Coronary artery (tissue), 2 donors: ENCODE measurements at regions not wholly inside any gene's neighbourhood (a gene's known extent, or its start where the extent isn't known, plus 50 kb on each side); places are given as distances from the start of the nearest gene placed in this dataset.

Source experiments
- DNase-seq: peaks from one replicate; pipeline ENCODE4 v3.0.0-alpha.2; 2017; ENCODE audit warnings: low spot score
- H3K27ac ChIP-seq, 2 donors: fragments of 200-600 bp; sonication (generic); one replicate each; pipeline ENCODE4 v1.5.1; 2016 to 2019
- H3K4me3 ChIP-seq: fragments of 200-600 bp; sonication (generic); 2 replicates; pipeline ENCODE4 v1.5.1; 2016; ENCODE audit warnings: mild to moderate bottlenecking, moderate library complexity
- TF ChIP-seq, protein P1 (sequence below): fragments of 200-600 bp; sonication (generic); IDR thresholded peaks from one replicate; pipeline ENCODE4 v1.5.1; 2019; ENCODE audit warnings: antibody characterized with exemption

DNA sequence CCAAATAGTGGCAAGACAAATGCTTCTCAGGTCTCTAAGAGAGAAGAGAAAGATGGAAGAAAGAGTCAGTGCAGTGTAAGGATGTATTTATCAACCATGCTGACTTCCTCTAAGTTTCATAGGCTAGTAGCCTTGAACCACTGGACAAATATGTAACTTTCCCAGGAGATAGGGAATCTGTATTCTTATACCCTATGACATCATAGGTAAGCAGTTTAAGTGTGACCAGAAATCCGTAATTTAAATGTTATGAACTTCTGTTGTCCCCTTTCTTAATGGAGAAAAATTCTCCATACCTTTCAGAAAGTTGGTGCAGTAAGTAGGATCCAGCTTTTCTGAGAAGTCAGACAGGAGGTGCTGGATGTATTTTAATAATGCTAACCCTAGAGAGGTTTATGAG is 256.2 kb downstream of the LNPK start:
- no peak overlapping the region for H3K27ac ChIP-seq
- DNase-seq = no peak
- TF ChIP-seq, protein P1, sequence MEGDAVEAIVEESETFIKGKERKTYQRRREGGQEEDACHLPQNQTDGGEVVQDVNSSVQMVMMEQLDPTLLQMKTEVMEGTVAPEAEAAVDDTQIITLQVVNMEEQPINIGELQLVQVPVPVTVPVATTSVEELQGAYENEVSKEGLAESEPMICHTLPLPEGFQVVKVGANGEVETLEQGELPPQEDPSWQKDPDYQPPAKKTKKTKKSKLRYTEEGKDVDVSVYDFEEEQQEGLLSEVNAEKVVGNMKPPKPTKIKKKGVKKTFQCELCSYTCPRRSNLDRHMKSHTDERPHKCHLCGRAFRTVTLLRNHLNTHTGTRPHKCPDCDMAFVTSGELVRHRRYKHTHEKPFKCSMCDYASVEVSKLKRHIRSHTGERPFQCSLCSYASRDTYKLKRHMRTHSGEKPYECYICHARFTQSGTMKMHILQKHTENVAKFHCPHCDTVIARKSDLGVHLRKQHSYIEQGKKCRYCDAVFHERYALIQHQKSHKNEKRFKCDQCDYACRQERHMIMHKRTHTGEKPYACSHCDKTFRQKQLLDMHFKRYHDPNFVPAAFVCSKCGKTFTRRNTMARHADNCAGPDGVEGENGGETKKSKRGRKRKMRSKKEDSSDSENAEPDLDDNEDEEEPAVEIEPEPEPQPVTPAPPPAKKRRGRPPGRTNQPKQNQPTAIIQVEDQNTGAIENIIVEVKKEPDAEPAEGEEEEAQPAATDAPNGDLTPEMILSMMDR = no peak
- no peak overlapping the region for H3K4me3 ChIP-seq

DNA sequence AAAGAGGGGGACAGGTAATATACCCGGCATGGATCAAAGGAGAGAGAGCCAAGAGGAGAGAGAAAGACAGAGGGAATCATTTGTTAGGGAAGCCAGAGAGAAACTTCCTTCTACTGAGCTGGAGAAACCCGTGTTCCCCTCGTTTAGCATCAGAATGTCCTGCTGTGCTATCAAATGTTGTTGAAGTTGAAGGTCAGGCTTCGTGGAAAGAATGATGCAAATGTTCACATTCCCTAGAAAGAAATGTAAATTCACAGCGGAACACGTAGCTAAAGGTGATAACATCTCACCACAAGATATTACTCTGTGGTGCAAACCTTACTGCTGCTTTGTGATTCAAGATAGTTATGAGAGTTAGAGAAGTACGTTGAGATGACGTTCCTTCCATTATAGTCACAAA is 258.1 kb downstream of the LNPK start:
- TF ChIP-seq, protein P1 = no peak
- Histone ChIP-seq H3K27ac (no peak overlapping the region), H3K4me3 (no peak overlapping the region)
- DNase-seq = no peak

DNA sequence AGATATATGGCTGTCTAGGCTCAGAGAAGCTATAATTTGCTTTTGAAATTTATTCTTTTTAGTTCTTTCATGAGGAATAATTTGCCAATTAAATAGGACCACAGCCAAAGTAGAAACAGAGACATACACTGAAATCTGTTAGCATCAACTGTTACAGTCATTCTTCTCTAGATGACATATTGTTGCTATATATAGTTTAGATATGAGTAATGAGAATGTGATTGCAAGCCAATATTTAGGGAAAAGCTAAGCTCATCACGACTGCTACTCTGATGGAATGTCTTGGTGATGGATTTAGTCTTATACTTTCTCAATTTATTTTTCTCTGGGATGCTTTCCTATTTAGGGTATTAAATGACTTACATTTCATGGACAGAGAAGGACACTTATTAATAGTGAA is 259.1 kb downstream of the LNPK start:
- DNase-seq = no peak
- TF ChIP-seq, protein P1 = no peak
- Histone ChIP-seq H3K27ac (no peak overlapping the region), H3K4me3 (no peak overlapping the region)

DNA sequence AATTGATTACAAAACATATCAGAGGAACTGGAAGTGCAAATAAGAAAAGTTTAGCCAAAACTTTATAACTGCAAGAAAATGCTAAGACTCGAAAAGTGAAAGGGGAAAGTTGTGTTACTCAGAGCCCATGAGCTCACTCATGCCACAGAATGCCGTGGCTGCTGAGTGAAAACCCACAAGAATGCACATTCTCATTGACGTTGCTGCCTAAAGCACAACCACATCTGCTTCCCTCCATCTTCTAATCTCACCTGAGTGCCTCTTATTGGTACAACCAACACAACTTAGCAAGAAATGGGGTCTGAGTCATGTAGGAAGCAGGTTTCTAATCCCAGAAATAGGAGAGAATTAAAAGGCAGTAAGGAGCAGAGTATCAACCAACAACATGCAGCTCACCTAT is 259.7 kb downstream of the LNPK start:
- Histone ChIP-seq H3K4me3 (no peak overlapping the region), H3K27ac (no peak overlapping the region)
- TF ChIP-seq, protein P1 = no peak
- no peak for DNase-seq

DNA sequence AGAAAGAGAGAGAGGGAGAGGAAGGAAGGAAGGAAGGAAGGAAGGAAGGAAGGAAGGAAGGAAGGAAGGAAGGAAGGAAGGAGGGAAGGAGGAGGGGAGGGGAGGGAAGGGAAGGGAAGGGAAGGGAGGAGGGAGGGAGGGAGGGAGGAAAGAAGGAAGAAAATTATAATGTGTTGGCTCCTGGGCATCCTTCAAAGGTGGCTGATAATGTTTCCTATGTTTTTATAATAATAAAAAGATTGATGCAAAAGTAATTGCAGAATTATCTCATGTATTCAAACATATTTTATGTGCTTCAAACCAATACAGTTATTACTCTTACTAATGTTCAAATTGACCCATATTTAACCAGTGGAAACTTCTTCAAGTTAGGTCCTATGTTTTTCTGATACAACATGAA is 260.9 kb downstream of the LNPK start:
- H3K4me3 ChIP-seq = no peak overlapping the region
- H3K27ac ChIP-seq = no peak overlapping the region
- no peak for DNase-seq
- TF ChIP-seq, protein P1 = no peak

DNA sequence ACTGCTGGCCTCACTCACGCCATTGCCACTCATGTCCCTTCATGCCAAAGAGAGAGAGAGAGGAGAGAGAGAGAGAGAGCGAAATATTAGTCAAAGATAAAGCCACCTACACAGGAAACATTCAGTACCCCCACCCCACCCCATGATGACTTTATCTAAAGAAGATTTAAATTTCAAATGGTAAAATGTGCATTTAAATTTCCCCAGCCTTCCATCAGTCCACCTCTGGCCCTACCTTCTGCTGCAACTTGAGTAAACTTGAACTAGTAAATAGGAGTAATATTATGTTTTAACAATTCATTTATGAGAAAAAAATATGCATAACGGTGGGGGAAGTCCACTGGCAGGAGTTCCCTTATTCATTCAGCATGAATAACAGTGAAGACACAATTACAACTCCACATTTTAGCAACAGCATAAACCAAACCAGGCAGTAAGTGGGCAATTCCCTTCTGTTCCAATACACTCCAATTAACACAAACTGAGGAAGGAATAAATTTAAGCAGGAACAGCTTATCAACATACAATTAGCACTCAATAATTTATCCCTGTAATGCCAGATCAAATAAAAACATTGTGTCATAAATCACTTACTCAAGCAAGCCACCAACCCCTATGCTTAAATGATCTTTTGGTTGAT is 264.2 kb downstream of the LNPK start:
- TF ChIP-seq, protein P1 = no peak
- Histone ChIP-seq H3K27ac (no peak overlapping the region), H3K4me3 (no peak overlapping the region)
- DNase-seq = no peak

DNA sequence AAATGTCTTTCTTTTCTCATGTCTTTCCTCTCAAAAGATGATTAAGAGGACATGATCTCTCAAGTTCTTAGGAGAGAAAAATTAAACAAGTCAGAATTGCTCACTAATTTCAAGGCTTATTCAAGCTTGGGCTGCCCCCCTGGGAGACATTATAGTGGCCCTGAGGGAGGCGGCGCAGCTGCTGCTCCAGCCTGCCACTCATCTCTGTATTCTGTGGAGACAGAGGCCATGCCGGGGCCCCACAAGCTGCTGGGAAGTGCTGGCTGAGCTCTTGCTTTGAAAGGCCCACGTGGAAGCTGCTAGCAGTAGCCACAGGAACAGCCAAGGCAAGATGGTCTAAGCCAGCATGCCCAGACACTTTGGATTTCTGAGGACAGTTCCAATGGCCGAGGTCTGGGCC is 267.4 kb downstream of the LNPK start:
- H3K4me3 ChIP-seq = no peak overlapping the region
- DNase-seq = no peak
- TF ChIP-seq, protein P1 = no peak
- no peak overlapping the region for H3K27ac ChIP-seq
